KMS-11 (cell line): ENCODE measurements at regions not wholly inside any gene's neighbourhood (a gene's known extent, or its start where the extent isn't known, plus 50 kb on each side); places are given as distances from the start of the nearest gene placed in this dataset.

Experiments
- H2AFZ ChIP-seq: fragments of 200-600 bp; sonication (generic); 2 replicates; pipeline ENCODE4 v1.6.1; 2016; ENCODE audit warnings: antibody characterized with exemption, mixed run types, low read depth
- H3K27ac ChIP-seq: fragments of 200-600 bp; sonication (generic); 2 replicates; pipeline ENCODE4 v1.6.1; 2016; ENCODE audit warnings: mild to moderate bottlenecking, mixed run types
- H3K27me3 ChIP-seq: fragments of 200-600 bp; sonication (generic); 2 replicates; pipeline ENCODE4 v1.6.1; 2017; ENCODE audit warnings: mild to moderate bottlenecking, low read depth, mixed run types, moderate library complexity; ENCODE audit not compliant: insufficient read depth
- H3K36me3 ChIP-seq: fragments of 200-600 bp; sonication (generic); 2 replicates; pipeline ENCODE4 v1.6.1; 2017; ENCODE audit warnings: mild to moderate bottlenecking, mixed run types; ENCODE audit not compliant: insufficient read depth
- H3K4me1 ChIP-seq: fragments of 200-600 bp; sonication (generic); 2 replicates; pipeline ENCODE4 v1.6.1; 2016; ENCODE audit warnings: mild to moderate bottlenecking, low read depth, mixed run types; ENCODE audit not compliant: poor library complexity, severe bottlenecking
- H3K4me2 ChIP-seq: fragments of 200-600 bp; sonication (generic); 2 replicates; pipeline ENCODE4 v1.7.0; 2016; ENCODE audit warnings: mild to moderate bottlenecking, mixed run types
- H3K4me3 ChIP-seq: fragments of 200-600 bp; sonication (generic); IDR thresholded peaks from 2 replicates; pipeline ENCODE4 v1.6.1; 2017; ENCODE audit warnings: low read depth, low read length, mixed read lengths; ENCODE audit not compliant: insufficient read depth
- H3K79me2 ChIP-seq: fragments of 200-600 bp; sonication (generic); 2 replicates; pipeline ENCODE4 v1.6.1; 2016; ENCODE audit warnings: low read depth, mixed run types; ENCODE audit not compliant: insufficient read depth
- H3K9ac ChIP-seq: fragments of 200-600 bp; sonication (generic); 2 replicates; pipeline ENCODE4 v1.6.1; 2016; ENCODE audit warnings: mild to moderate bottlenecking, mixed run types
- H4K20me1 ChIP-seq: fragments of 200-600 bp; sonication (generic); 2 replicates; pipeline ENCODE4 v1.6.1; 2016; ENCODE audit warnings: mild to moderate bottlenecking, mixed run types; ENCODE audit not compliant: insufficient read depth
- TF ChIP-seq, protein P1 (sequence below): fragments of 200-600 bp; sonication (generic); conservative IDR thresholded peaks from 2 replicates; pipeline ENCODE4 v1.6.1; 2017; ENCODE audit warnings: low read depth, mild to moderate bottlenecking, antibody characterized with exemption, low read length, moderate library complexity, mixed read lengths

DNA sequence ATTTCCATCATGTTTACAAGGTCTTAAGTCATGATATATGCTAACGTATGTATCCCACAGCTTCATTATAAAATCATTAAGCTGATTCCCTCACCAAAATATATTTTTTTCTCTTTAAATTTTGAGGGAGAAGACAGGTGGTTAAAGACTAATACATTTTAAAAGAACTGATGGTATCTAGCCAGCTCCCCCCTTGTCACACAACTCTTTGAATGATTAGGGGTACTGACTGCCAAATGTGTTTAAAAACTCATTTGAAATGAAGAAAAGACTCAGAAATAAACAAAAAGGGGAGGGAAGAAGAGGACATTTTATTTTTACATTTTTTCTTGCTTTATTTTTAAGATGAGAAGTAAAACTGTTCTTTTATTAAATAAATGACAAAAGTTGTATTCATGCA, 805.3 kb downstream of the SATB2 start:
- Histone ChIP-seq H3K9ac (no peak overlapping the region), H3K4me3 (no peak overlapping the region)

DNA sequence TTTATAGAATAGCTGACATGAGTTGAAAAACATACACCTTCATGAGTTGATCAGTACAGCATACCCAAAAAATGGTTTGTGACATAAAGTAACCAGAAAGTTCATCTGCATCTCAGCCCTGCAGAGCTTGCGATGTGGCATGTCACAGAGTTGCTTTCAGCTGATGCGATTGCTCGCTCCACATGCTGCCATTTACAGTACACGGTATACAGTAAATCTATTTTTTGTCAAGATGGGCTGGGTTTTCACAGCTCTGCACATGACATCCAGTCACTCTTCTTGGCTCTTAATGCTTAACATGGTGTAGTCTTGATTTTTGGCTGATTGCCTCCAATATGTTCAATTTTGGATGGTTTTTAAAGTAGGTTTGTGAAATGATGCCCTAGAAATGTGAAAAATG, 811.9 kb downstream of the SATB2 start:
- Histone ChIP-seq H3K27ac (no peak overlapping the region), H3K79me2 (no peaks in the 10 kb centered on the region), H3K36me3 (no peaks in the 10 kb centered on the region), H3K4me3 (no peak overlapping the region), H2AFZ (no peak overlapping the region), H3K27me3 (no peaks in the 10 kb centered on the region), H3K9ac (no peak overlapping the region), H3K4me2 (no peak overlapping the region), H3K4me1 (no peaks in the 10 kb centered on the region), H4K20me1 (no peaks in the 10 kb centered on the region)
- TF ChIP-seq, protein P1, sequence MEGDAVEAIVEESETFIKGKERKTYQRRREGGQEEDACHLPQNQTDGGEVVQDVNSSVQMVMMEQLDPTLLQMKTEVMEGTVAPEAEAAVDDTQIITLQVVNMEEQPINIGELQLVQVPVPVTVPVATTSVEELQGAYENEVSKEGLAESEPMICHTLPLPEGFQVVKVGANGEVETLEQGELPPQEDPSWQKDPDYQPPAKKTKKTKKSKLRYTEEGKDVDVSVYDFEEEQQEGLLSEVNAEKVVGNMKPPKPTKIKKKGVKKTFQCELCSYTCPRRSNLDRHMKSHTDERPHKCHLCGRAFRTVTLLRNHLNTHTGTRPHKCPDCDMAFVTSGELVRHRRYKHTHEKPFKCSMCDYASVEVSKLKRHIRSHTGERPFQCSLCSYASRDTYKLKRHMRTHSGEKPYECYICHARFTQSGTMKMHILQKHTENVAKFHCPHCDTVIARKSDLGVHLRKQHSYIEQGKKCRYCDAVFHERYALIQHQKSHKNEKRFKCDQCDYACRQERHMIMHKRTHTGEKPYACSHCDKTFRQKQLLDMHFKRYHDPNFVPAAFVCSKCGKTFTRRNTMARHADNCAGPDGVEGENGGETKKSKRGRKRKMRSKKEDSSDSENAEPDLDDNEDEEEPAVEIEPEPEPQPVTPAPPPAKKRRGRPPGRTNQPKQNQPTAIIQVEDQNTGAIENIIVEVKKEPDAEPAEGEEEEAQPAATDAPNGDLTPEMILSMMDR = no peak

More for the DNA sequence above, 805.3 kb downstream of the SATB2 start:
- Histone ChIP-seq H4K20me1 (no peaks in the 10 kb centered on the region), H3K27ac (no peak overlapping the region), H3K79me2 (no peaks in the 10 kb centered on the region), H3K4me2 (no peak overlapping the region), H2AFZ (no peak overlapping the region), H3K4me1 (no peaks in the 10 kb centered on the region), H3K27me3 (no peaks in the 10 kb centered on the region), H3K36me3 (no peaks in the 10 kb centered on the region)
- TF ChIP-seq, protein P1 = no peak

DNA sequence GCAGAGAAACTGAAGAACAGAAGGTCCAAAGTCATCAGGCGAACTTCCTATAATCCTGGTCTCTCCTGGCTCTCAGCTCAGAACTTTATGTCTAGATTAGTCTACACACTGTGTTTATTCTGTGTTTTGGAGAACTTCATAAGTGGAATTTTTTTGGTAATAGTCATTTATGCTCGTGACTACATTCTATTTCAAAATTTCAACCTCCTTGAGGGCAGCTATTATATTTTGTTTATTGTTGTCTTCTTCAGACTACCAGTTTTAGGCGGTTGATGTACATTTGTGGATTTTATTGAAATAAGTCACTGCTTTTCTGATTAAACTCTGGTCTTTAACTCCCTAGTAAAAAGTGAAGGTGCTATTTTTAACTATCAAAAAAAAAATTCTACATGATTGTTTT, 816.6 kb downstream of the SATB2 start:
- Histone ChIP-seq H3K4me1 (no peaks in the 10 kb centered on the region), H3K27ac (no peak overlapping the region), H3K27me3 (no peaks in the 10 kb centered on the region), H2AFZ (no peak overlapping the region), H3K36me3 (no peaks in the 10 kb centered on the region), H4K20me1 (no peaks in the 10 kb centered on the region), H3K9ac (no peak overlapping the region), H3K4me2 (no peak overlapping the region), H3K79me2 (no peaks in the 10 kb centered on the region), H3K4me3 (no peak overlapping the region)
- TF ChIP-seq, protein P1 = no peak

DNA sequence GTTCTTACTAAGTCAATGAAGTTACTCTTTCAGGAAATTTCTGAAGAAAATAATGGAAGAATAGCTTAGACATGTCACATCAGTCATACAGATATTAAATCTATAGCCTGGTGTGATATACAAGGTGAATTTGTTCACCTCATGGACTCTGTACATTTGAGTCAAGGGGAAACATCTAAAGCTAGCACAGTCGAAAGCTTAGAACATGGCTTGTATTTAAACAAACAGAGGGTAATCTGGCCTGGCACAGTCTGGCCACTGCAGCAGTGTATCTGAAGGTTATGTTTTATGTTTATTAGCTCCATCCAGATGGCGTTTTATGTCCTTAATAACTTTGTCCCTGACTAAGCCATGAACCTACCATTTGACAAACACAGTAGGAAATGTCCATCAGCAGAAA, 817.3 kb downstream of the SATB2 start:
- Histone ChIP-seq H3K36me3 (no peaks in the 10 kb centered on the region), H3K4me1 (no peaks in the 10 kb centered on the region), H3K4me2 (no peak overlapping the region), H4K20me1 (no peaks in the 10 kb centered on the region), H3K27me3 (no peaks in the 10 kb centered on the region), H3K4me3 (no peak overlapping the region), H3K79me2 (no peaks in the 10 kb centered on the region), H3K27ac (no peak overlapping the region), H3K9ac (no peak overlapping the region), H2AFZ (no peak overlapping the region)
- TF ChIP-seq, protein P1 = no peak
